Erythroblast (primary cell): ENCODE measurements at regions not wholly inside any gene's neighbourhood (a gene's known extent, or its start where the extent isn't known, plus 50 kb on each side); places are given as distances from the start of the nearest gene placed in this dataset.

Experiments used
- DNase-seq, 2 experiments: peaks; one replicate each; lab custom pipeline; 2025; lab: John Stamatoyannopoulos, UW
- GATA1 ChIP-seq: IDR thresholded peaks from 2 replicates; pipeline ENCODE4 v1.6.1; 2011; ENCODE audit warnings: low read depth, mild to moderate bottlenecking, control low read depth, low read length, moderate library complexity
- POLR2A ChIP-seq: IDR thresholded peaks from 2 replicates; pipeline ENCODE4 v1.6.1; 2011; ENCODE audit warnings: mild to moderate bottlenecking, low read length

- no peak for DNase-seq
- TF ChIP-seq GATA1 (no peak), POLR2A (no peak)
These were observed 660.3 kb upstream of the PKDCC start for GRCh38 chr2:41387519-41387918.

- no peak for TF ChIP-seq GATA1
- no peak for TF ChIP-seq POLR2A
- no peak for DNase-seq
These were observed 654.2 kb upstream of the PKDCC start for GRCh38 chr2:41393621-41394020.

- DNase-seq: no peak
- TF ChIP-seq POLR2A: no peak
- no peak for TF ChIP-seq GATA1
These were observed 653.3 kb upstream of the PKDCC start for GRCh38 chr2:41394541-41394940.

GRCh38 chr2:41395692-41396091 is 652.1 kb upstream of the PKDCC start:
- DNase-seq: no peak
- TF ChIP-seq GATA1 (no peak), POLR2A (no peak)

- TF ChIP-seq GATA1: no peak
- TF ChIP-seq POLR2A: no peak
- DNase-seq: no peak
These were observed 648.3 kb upstream of the PKDCC start for GRCh38 chr2:41399437-41400087.

- TF ChIP-seq POLR2A: no peak
- TF ChIP-seq GATA1: no peak
- peak; percentile 6 to 8 for DNase-seq
These were observed 647.6 kb upstream of the PKDCC start for GRCh38 chr2:41400088-41400665.

- no peak for DNase-seq
- TF ChIP-seq GATA1 (no peak), POLR2A (no peak)
These were observed 642.4 kb upstream of the PKDCC start for GRCh38 chr2:41405441-41405840.

- TF ChIP-seq POLR2A (no peak), GATA1 (no peak)
These were observed 638.5 kb upstream of the PKDCC start for GRCh38 chr2:41409328-41409727.

GRCh38 chr2:41410011-41410410 is 637.8 kb upstream of the PKDCC start:
- no peak for DNase-seq
- TF ChIP-seq POLR2A (no peak), GATA1 (no peak)

More at GRCh38 chr2:41409328-41409727, 638.5 kb upstream of the PKDCC start:
- no peak for DNase-seq

GRCh38 chr2:41413813-41414485 is 633.9 kb upstream of the PKDCC start:
- no peak for DNase-seq
- no peak for TF ChIP-seq POLR2A
- no peak for TF ChIP-seq GATA1

- DNase-seq: peak; percentile 19 to 54
- no peak for TF ChIP-seq GATA1
- no peak for TF ChIP-seq POLR2A
These were observed 633.2 kb upstream of the PKDCC start for GRCh38 chr2:41414486-41415230.

GRCh38 chr2:41417511-41417910 is 630.3 kb upstream of the PKDCC start:
- TF ChIP-seq POLR2A: no peak
- TF ChIP-seq GATA1: no peak
- DNase-seq: no peak

GRCh38 chr2:41420219-41420618 is 627.6 kb upstream of the PKDCC start:
- DNase-seq: no peak
- TF ChIP-seq GATA1 (no peak), POLR2A (no peak)

GRCh38 chr2:41420872-41421271 is 626.9 kb upstream of the PKDCC start:
- no peak for DNase-seq
- TF ChIP-seq POLR2A (no peak), GATA1 (no peak)

- DNase-seq: no peak
- no peak for TF ChIP-seq GATA1
- no peak for TF ChIP-seq POLR2A
These were observed 616.1 kb upstream of the PKDCC start for GRCh38 chr2:41431756-41432155.

- DNase-seq: no peak
- TF ChIP-seq POLR2A (no peak), GATA1 (no peak)
These were observed 615.4 kb upstream of the PKDCC start for GRCh38 chr2:41432459-41432858.
